ENCODE measurements at regions not wholly inside any gene's neighbourhood (a gene's known extent, or its start where the extent isn't known, plus 50 kb on each side); places are given as distances from the start of the nearest gene placed in this dataset.

- H3K36me3 ChIP-seq (ENCODE audit: low read depth, missing control alignments): no peaks in the 10 kb centered on the region
- no peaks in the 10 kb centered on the region for H3K9me3 ChIP-seq
- WGBS, 2 donors: 83 to 98% methylated on average over 3 of the region's 3 CpGs
- TF ChIP-seq POLR2A (IDR thresholded peaks at IDR 0.05) (no peak), CTCF (IDR thresholded peaks at IDR 0.05) (no peak)
- intact Hi-C loops (cut with DNase I; ENCODE audit: low total_unique reads): no loop called here
- H3K27ac ChIP-seq: no peak overlapping the region
- H3K4me3 ChIP-seq: no peak overlapping the region
- H3K4me1 ChIP-seq: no peaks in the 10 kb centered on the region
- DNase-seq: no peak
- H3K27me3 ChIP-seq: no peaks in the 10 kb centered on the region
Measured at GRCh38 chr7:157061979-157062378, 51.5 kb upstream of the MNX1 start.

- no peaks in the 10 kb centered on the region for H3K4me1 ChIP-seq
- no peak overlapping the region for H3K4me3 ChIP-seq
- H3K36me3 ChIP-seq (ENCODE audit: low read depth, missing control alignments): no peaks in the 10 kb centered on the region
- no peak overlapping the region for H3K27ac ChIP-seq
- no peaks in the 10 kb centered on the region for H3K9me3 ChIP-seq
- 88 to 93% methylated on average over 7 of the region's 7 CpGs for WGBS, 2 donors
- H3K27me3 ChIP-seq: no peaks in the 10 kb centered on the region
- TF ChIP-seq POLR2A (IDR thresholded peaks at IDR 0.05): no peak
- TF ChIP-seq CTCF (IDR thresholded peaks at IDR 0.05): no peak
- intact Hi-C loops (cut with DNase I; ENCODE audit: low total_unique reads): no loop called here
- no peak for DNase-seq
Measured at GRCh38 chr7:157065046-157065445, 54.6 kb upstream of the MNX1 start.

GRCh38 chr7:157072361-157072760, 61.9 kb upstream of the MNX1 start:
- TF ChIP-seq CTCF (IDR thresholded peaks at IDR 0.05) (no peak), POLR2A (IDR thresholded peaks at IDR 0.05) (no peak)
- Histone ChIP-seq H3K9me3 (no peaks in the 10 kb centered on the region), H3K27ac (no peak overlapping the region), H3K27me3 (no peaks in the 10 kb centered on the region), H3K4me1 (no peaks in the 10 kb centered on the region), H3K4me3 (no peak overlapping the region), H3K36me3 (ENCODE audit: low read depth, missing control alignments) (no peaks in the 10 kb centered on the region)
- DNase-seq: no peak
- intact Hi-C loops (cut with DNase I; ENCODE audit: low total_unique reads): no loop called here
- 89 to 95% methylated on average over 5 of the region's 5 CpGs for WGBS, 2 donors

- H3K27me3 ChIP-seq: no peaks in the 10 kb centered on the region
- H3K4me1 ChIP-seq: no peaks in the 10 kb centered on the region
- no peaks in the 10 kb centered on the region for H3K36me3 ChIP-seq (ENCODE audit: low read depth, missing control alignments)
- intact Hi-C loops (cut with DNase I; ENCODE audit: low total_unique reads): no loop called here
- H3K27ac ChIP-seq: no peak overlapping the region
- TF ChIP-seq CTCF (IDR thresholded peaks at IDR 0.05) (no peak), POLR2A (IDR thresholded peaks at IDR 0.05) (no peak)
- DNase-seq: no peak
- WGBS, 2 donors: 77 to 82% methylated on average over 3 of the region's 3 CpGs
- H3K4me3 ChIP-seq: no peak overlapping the region
- no peaks in the 10 kb centered on the region for H3K9me3 ChIP-seq
Measured at GRCh38 chr7:157073335-157073734, 62.9 kb upstream of the MNX1 start.

- TF ChIP-seq POLR2A (IDR thresholded peaks at IDR 0.05): no peak
- no peak for TF ChIP-seq CTCF (IDR thresholded peaks at IDR 0.05)
- intact Hi-C loops (cut with DNase I; ENCODE audit: low total_unique reads): no loop called here
- no peak overlapping the region for H3K27ac ChIP-seq
- H3K36me3 ChIP-seq (ENCODE audit: low read depth, missing control alignments): no peaks in the 10 kb centered on the region
- H3K27me3 ChIP-seq: no peaks in the 10 kb centered on the region
- WGBS, 2 donors: 95% methylated on average over 7 of the region's 7 CpGs
- no peak overlapping the region for H3K4me3 ChIP-seq
- no peaks in the 10 kb centered on the region for H3K9me3 ChIP-seq
- DNase-seq: no peak
- H3K4me1 ChIP-seq: no peaks in the 10 kb centered on the region
Measured at GRCh38 chr7:157073949-157074624, 63.6 kb upstream of the MNX1 start.
